ENCODE measurements at regions not wholly inside any gene's neighbourhood (a gene's known extent, or its start where the extent isn't known, plus 50 kb on each side); places are given as distances from the start of the nearest gene placed in this dataset.

DNA sequence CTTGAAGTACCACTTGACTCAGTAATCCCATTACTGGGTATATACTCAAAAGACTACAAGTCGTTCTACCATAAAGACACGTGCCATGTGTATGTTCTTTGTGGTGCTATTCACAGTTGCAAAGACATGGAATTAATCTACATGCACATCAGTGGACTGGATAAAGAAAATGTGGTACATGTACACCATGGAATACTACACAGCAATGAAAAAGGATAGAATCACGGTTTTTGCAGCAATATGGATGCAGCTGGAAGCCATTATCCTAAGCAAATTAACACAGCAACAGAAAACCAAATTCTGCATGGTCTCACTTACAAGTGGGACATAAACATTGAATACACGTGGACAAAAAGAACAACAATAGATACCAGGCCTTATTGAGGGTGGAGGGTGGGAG lies 583.4 kb upstream of the CELF2 start:
- DNase-seq (ENCODE audit: low read depth in 2 of 2) = no peak

GRCh38 chr10:10437886-10438285 lies 579.8 kb upstream of the CELF2 start:
- DNase-seq (ENCODE audit: low read depth in 2 of 2) = no peak

- no peak for DNase-seq (ENCODE audit: low read depth in 2 of 2)
Measured at GRCh38 chr10:10438335-10439100, 579.2 kb upstream of the CELF2 start.

DNA sequence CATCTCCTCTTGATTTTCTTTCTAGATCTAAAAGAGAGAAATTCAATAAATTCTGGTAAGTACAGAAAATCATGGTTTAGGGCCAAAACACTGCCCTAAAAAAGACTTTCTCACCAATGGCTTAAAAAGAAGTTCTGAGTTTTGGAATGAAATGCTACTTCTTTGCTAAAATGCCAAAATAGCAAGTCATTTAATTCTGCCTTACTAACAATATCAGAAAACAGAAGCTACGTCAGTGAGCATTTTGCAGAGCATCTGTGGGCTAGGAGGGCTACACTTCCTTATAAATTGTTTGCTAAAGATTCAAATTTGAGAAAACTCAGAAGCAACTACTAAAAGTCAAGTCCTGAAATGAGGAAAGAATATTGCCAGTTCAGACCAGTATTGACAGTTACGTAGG lies 560.8 kb upstream of the CELF2 start:
- DNase-seq (ENCODE audit: low read depth in 2 of 2) = no peak

DNA sequence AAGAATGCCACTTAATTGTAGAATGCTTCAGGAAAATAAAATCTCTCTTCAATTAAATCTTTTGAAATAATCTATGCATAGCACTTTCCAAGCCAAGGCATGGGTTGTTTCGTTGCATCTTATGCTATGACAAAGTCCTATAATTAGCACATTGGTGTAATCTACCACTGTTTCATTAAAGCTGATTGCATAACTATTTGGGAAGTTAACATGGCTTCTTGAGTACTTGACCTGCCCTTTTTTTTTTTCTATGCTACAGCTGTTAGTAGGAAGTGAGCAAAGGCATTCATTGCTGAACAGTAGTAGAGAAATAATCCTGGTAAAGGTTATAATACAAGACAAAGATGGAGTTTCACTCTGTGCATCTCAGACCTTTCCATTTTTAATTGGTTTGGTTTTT lies 557.2 kb upstream of the CELF2 start:
- DNase-seq (ENCODE audit: low read depth in 2 of 2) = no peak

DNA sequence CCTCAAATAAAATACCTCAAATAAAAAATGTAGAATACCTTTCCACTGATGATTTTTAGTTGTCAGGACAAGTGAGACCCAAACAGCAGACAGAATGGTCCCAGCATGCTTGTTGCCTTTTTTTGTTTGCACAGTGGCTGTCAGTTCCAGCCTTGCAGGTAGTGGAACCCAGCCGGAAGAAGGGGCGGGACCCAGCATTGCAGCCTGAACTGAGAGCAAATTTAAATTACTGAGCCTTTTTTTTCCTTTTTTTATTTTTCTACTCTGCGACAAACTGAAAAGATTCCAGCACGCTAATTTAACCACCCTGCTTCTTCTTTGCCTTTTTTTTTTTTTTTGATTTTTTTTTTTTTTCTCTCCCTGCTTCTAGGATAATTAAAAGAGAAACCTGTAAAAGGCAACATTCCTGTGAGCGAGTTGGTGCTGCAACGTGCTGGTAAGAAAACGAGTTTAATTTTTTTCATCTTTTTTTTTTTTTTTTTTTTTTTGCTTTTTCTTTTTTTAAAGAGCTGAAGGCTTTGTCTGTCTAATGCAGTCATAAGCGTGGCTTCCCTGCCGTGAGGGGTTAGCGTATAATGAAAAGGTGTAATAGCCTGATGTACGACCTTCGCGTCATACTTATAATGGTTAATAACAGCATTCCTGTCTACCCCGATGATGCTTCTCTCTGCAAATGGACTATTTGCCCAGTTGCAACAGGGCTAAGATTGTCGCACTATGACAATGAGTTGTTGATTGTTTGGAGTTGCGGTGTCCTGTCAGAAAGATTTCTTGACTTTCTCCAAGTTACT lies 555.3 kb upstream of the CELF2 start:
- DNase-seq (ENCODE audit: low read depth in 2 of 2) = no peak

DNA sequence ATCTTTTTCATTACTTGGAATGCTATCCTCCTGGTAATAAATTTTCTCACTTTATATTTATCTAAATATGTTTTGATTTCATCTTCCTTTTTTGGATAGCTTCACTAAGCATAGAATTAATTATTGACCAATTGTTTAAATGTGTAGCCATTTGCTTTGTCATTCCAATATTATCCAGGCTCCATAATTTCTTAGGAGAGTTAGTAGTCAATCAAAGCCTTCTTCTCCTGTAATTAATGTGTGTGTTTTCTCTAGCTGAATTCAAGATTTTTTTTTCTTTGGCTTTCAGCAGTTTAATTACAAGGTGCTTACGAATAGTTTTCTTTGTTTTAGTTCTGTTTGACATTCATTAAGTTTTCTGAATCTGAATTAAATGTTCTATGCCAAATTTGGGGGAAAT lies 545.9 kb upstream of the CELF2 start:
- no peak for DNase-seq (ENCODE audit: low read depth in 2 of 2)

- DNase-seq (ENCODE audit: low read depth in 2 of 2) = no peak
Measured at GRCh38 chr10:10475812-10476211, 541.9 kb upstream of the CELF2 start.

DNA sequence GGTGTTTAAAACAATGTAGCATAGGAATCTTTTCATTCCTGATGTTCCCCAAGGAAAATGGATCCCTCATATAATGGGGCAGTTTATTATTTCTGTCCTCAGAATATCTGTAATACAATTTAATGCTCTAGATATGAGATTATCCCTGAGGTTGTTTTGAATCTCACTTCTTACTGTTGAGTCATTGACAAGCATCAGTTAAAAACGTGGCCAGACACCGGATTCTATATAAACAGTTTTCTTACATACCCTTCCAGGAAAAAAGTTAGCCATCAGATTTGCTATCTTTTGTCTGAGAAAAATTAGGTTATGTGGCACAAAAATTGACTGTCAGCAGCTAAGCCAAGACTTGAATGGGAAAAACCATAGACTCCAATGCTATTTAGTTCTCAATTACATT lies 539.8 kb upstream of the CELF2 start:
- no peak for DNase-seq (ENCODE audit: low read depth in 2 of 2)

DNA sequence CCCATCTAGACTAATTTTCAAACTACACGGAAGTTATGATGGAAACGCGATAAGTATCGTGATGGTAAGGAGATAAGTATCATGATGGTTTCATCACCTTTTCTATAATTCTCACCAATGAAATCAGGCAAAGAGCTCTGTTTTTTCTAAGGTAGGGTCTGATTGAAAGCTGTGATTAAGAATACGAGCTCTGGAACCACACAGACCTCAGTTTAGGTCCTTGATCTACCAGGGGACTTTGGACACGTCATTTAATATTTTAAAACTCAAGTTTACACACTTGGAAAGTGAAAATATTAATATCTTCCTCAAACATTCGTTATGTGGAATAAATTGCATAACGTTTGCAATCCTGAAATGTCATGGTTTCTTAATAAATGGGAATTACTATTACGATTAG lies 538.2 kb upstream of the CELF2 start:
- no peak for DNase-seq (ENCODE audit: low read depth in 2 of 2)

DNA sequence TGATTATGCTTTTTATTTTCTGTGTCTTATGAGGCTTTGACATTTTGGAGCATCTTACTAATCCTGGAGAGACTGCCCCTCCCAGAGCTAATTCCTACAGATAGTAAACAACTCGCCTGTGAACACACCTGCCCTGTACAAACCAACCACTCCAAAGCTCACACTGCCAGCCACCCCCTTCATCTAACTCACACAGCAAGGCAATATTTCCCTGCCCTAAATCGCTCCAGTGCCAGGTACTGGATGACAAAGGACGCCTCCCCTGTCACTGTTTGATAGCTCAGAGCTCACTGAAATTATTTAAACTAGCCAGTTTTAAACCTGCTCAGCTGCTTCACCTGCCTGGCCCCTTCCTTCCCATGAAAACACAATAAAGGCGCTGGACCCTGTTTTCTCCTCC lies 535.1 kb upstream of the CELF2 start:
- DNase-seq (ENCODE audit: low read depth in 2 of 2) = no peak

- no peak for DNase-seq (ENCODE audit: low read depth in 2 of 2)
Measured at GRCh38 chr10:10489076-10489475, 528.6 kb upstream of the CELF2 start.

DNA sequence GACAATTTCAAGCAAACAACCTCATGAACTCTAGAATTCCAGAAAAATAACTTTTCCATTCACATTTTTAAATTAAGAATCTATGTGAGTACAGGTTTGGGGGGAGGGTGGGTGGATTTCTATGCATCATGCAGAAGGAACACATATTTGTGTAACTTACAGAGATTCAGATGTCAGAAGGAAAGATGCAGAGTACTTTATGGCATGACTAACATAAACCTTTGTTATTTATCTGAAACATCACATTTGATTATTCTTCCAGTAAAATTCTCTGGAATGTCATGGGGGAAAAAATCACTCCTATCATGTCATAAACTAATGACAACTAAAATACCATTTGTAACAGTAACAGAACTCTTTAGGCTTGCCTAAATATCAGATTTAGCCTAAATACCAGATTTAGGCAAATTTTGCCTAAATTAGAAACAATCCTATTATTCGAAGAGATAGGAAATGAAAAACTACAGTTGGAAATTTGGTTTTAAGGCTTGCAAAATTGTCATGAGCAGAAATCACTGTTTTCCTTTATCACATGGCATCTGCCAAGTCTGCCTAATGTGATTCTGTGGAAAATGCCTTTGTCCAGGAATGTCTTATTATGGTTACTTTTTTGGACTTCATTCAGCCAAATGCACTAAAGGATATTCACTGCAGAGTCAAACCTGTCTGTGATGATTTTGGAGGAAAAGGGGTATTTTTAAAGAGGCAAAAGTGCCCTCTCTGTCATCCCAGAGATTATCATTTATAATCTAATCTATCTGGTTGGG lies 527.7 kb upstream of the CELF2 start:
- DNase-seq (ENCODE audit: low read depth in 2 of 2) = no peak

- no peak for DNase-seq (ENCODE audit: low read depth in 2 of 2)
Measured at GRCh38 chr10:10490581-10490980, 527.1 kb upstream of the CELF2 start.

- DNase-seq (ENCODE audit: low read depth in 2 of 2) = no peak
Measured at GRCh38 chr10:10492420-10492819, 525.3 kb upstream of the CELF2 start.

GRCh38 chr10:10493833-10494232 lies 523.8 kb upstream of the CELF2 start:
- no peak for DNase-seq (ENCODE audit: low read depth in 2 of 2)

DNA sequence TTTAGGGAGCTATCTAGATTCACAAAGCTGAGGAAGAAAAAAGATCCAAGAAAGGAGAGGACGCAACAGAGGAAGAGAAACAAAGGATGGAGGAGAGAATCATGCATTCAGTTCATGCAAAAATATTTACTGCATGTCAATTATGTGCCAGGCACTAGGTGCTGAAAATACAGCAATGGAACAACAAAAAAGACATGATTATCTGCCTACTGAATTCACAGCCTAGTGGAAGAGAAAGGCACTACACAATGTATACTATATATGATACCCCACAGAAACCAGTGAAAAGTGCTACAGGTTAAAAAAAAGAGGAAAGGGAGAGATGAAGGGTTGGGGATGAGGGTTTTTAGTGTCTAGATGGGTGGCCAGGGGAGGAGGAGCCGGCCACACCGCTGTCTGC lies 520.4 kb upstream of the CELF2 start:
- no peak for DNase-seq (ENCODE audit: low read depth in 2 of 2)

- no peak for DNase-seq (ENCODE audit: low read depth in 2 of 2)
Measured at GRCh38 chr10:10498781-10499180, 518.9 kb upstream of the CELF2 start.

DNA sequence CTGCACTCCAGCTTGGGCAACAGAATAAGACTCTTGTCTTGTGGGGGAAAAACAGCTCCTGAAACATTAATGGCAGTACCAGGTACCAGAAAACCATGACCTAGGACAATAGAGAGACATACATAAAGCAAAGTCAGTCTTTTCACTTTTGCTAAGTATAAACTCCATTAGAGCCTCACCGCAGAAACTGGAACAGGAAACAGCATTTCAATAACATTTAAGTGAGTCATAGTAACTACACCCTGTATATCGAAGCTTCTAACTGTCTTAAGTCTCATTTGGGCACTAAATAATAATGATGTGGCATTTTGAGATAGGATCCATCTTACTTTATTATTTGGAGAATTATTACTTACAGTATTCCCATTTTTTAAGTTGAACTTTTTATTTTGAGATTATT lies 517.8 kb upstream of the CELF2 start:
- DNase-seq (ENCODE audit: low read depth in 2 of 2) = no peak

- no peak for DNase-seq (ENCODE audit: low read depth in 2 of 2)
Measured at GRCh38 chr10:10500937-10501336, 516.7 kb upstream of the CELF2 start.

- no peak for DNase-seq (ENCODE audit: low read depth in 2 of 2)
Measured at GRCh38 chr10:10503772-10504171, 513.9 kb upstream of the CELF2 start.

DNA sequence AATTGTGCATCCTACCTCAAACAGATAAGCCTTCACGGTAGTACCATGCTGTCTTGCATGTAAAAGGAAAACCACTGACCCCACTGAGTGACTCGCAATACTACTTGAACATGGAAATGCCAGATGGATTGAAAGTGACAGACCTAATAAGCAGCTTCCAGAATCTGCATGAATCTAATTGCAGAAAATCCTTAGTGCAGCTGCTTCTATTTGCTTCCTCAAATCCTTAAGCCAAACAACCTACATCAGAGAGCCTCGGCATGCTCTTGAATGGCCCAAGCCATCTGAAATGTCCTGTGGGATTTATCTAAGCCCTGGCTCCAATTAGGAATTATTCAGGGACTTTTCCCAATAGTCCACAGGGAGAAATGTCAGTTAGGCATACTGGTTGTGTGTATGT lies 509.5 kb upstream of the CELF2 start:
- DNase-seq (ENCODE audit: low read depth in 2 of 2) = no peak

GRCh38 chr10:10510179-10510578 lies 507.5 kb upstream of the CELF2 start:
- no peak for DNase-seq (ENCODE audit: low read depth in 2 of 2)
